Neutrophil (primary cell): ENCODE measurements at regions not wholly inside any gene's neighbourhood (a gene's known extent, or its start where the extent isn't known, plus 50 kb on each side); places are given as distances from the start of the nearest gene placed in this dataset.

ENCODE experiments used
- H3K27ac ChIP-seq: fragments of 200-600 bp; sonication (generic); 2 replicates; pipeline ENCODE4 v1.5.1; 2016; ENCODE audit warnings: mild to moderate bottlenecking, moderate library complexity
- H3K27me3 ChIP-seq: fragments of 200-600 bp; sonication (generic); 2 replicates; pipeline ENCODE4 v1.6.0; 2016; ENCODE audit warnings: mild to moderate bottlenecking
- H3K36me3 ChIP-seq: fragments of 200-600 bp; sonication (generic); 2 replicates; pipeline ENCODE4 v1.5.1; 2017
- H3K4me1 ChIP-seq, 2 experiments: fragments of 200-600 bp in 1 of 2; sonication (generic) in 1 of 2; 1 replicate in 1 of 2; 2 replicates in 1 of 2; pipeline versions ENCODE4 v1.5.1 to v1.6.1; 2013 to 2016; ENCODE audit warnings: low read depth in 1 of 2, low read length in 1 of 2, mild to moderate bottlenecking in 1 of 2, moderate library complexity in 1 of 2; ENCODE audit not compliant: control insufficient read depth in 1 of 2, insufficient read depth in 1 of 2
- H3K4me3 ChIP-seq, 2 experiments: fragments of 200-600 bp in 1 of 2; sonication (generic) in 1 of 2; 1 replicate in 1 of 2; 2 replicates in 1 of 2; pipeline ENCODE4 v1.5.1; 2013 to 2016; ENCODE audit warnings: low read depth in 1 of 2, low read length in 1 of 2, mild to moderate bottlenecking in 1 of 2, moderate library complexity in 1 of 2
- H3K9me3 ChIP-seq: fragments of 200-600 bp; sonication (generic); 2 replicates; pipeline ENCODE4 v1.5.1; 2016
- CTCF ChIP-seq: fragments of 200-600 bp; sonication (generic); IDR thresholded peaks from 2 replicates; pipeline ENCODE4 v1.5.1; 2016; ENCODE audit warnings: antibody characterized with exemption

DNA sequence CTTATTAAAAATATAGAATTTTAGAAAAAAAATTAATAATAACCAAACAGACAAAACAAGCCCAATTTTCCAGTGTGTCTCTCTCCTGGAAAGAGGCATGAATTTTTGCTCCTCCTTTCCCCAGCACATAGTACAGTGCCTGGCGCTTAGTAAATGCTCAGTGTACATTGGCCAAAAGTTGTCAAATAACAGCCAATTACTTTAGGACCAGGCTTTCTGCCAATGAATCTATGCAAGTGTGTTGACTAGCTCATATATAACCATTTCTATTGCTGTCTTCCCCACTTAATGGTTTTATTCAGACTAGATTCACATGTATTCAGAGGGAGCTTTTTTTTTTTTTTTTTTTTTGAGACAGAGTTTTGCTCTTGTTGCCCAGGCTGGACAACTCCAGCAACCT lies 120.1 kb upstream of the CD180 start:
- Histone ChIP-seq H3K27ac (no peak overlapping the region), H3K9me3 (no peaks in the 10 kb centered on the region), H3K4me1 (no peaks in the 10 kb centered on the region), H3K27me3 (no peaks in the 10 kb centered on the region), H3K4me3 (no peak overlapping the region), H3K36me3 (no peaks in the 10 kb centered on the region)
- no peak for TF ChIP-seq CTCF

- Histone ChIP-seq H3K27ac (no peak overlapping the region), H3K4me3 (no peak overlapping the region)
Measured at GRCh38 chr5:67315082-67315989, 118.7 kb upstream of the CD180 start.

GRCh38 chr5:67311701-67312100 lies 115.1 kb upstream of the CD180 start:
- TF ChIP-seq CTCF = no peak
- Histone ChIP-seq H3K9me3 (no peaks in the 10 kb centered on the region), H3K27me3 (no peaks in the 10 kb centered on the region), H3K27ac (no peak overlapping the region), H3K36me3 (no peaks in the 10 kb centered on the region), H3K4me3 (no peak overlapping the region), H3K4me1 (peaks cover 0 to under 1% of the 10 kb centered on the region in 2 experiments)

More at GRCh38 chr5:67315082-67315989, 118.7 kb upstream of the CD180 start:
- H3K36me3 ChIP-seq = no peaks in the 10 kb centered on the region
- no peaks in the 10 kb centered on the region for H3K27me3 ChIP-seq
- no peaks in the 10 kb centered on the region for H3K9me3 ChIP-seq
- TF ChIP-seq CTCF = no peak
- H3K4me1 ChIP-seq = no peaks in the 10 kb centered on the region

DNA sequence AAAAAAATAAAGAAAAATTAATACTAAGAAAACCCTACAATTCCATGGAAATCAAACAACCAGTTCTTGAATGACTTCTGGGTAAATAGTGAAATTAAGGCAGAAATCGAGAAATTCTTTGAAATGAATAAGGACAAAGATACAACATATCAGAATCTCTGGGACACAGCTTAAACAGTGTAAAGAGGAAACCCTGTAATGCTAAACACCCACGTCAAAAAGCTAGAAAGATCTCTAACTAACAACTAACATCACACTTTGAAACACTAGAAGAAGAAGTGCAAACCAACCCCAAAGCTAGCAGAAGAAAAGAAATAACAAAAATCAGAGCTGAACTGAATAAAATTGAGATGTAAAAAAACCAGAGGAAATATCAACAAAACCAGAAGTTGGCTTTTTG lies 114.6 kb upstream of the CD180 start:
- no peak overlapping the region for H3K27ac ChIP-seq
- TF ChIP-seq CTCF = no peak
- H3K27me3 ChIP-seq = no peaks in the 10 kb centered on the region
- no peaks in the 10 kb centered on the region for H3K36me3 ChIP-seq
- no peaks in the 10 kb centered on the region for H3K9me3 ChIP-seq
- no peak overlapping the region for H3K4me3 ChIP-seq
- peaks cover 0 to 5% of the 10 kb centered on the region in 2 experiments for H3K4me1 ChIP-seq

DNA sequence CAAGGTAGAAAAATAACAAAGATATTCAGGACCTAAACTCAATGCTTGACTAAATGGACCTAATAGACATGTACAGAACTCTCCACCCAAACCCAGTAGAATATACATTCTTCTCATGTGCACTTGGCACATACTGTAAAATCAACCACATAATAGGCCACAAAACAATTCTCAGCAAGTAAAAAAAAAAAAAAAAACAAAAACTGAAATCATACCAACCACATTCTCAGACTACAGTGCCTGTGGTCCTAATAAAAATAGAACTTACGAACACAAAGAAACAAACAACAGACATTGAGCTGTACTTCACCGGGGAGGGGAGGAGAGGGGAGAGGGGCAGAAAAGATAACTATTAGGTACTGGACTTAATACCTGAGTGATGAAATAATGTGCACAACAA lies 114.1 kb upstream of the CD180 start:
- TF ChIP-seq CTCF = no peak
- H3K27ac ChIP-seq = no peak overlapping the region
- no peaks in the 10 kb centered on the region for H3K36me3 ChIP-seq
- H3K4me1 ChIP-seq = peaks cover 0 to 8% of the 10 kb centered on the region in 2 experiments
- H3K4me3 ChIP-seq = no peak overlapping the region
- H3K27me3 ChIP-seq = no peaks in the 10 kb centered on the region
- no peaks in the 10 kb centered on the region for H3K9me3 ChIP-seq
